ENCODE measurements at regions not wholly inside any gene's neighbourhood (a gene's known extent, or its start where the extent isn't known, plus 50 kb on each side); places are given as distances from the start of the nearest gene placed in this dataset.
"Not testable (repeated sequence)": the region's sequence is repeated elsewhere in the genome, so short reads cannot be mapped to it uniquely, and the experiment has no call there.

DNA sequence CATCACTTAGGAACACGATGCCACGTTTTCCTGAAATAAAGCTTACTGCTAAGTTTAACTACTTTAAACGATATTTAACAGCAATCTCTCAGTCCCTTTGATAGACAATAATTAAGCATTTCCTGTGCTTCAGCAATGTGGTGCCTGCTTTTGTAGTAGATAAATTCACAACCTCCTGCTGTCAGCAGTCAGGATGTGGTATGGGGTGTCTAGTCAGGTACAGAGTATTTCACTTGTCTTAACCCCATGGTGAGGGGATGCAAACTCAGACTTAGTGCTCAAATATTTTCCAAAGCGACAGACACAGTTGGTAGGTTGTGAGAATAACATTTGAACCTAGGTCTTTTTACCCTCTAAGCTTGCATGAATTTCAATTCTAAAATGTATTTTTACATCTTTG is 526.2 kb upstream of the PFKP start:
- no peak for DNase-seq (ENCODE audit: low read depth, low spot score)
- in situ Hi-C loops (cut with HindIII; ENCODE audit: low pct_unique_long_range_greater_than_20kb, low sequenced_read_pairs): no loop called here

GRCh38 chr10:2529945-2530344 is 537.4 kb upstream of the PFKP start:
- DNase-seq (ENCODE audit: low read depth, low spot score): no peak
- in situ Hi-C loops (cut with HindIII; ENCODE audit: low pct_unique_long_range_greater_than_20kb, low sequenced_read_pairs): no loop called here

GRCh38 chr10:2525781-2526180 is 541.6 kb upstream of the PFKP start:
- in situ Hi-C loops (cut with HindIII; ENCODE audit: low pct_unique_long_range_greater_than_20kb, low sequenced_read_pairs): no loop called here

GRCh38 chr10:2519139-2519538 is 548.2 kb upstream of the PFKP start:
- no peak for DNase-seq (ENCODE audit: low read depth, low spot score)
- in situ Hi-C loops (cut with HindIII; ENCODE audit: low pct_unique_long_range_greater_than_20kb, low sequenced_read_pairs): no loop called here

More at GRCh38 chr10:2525781-2526180, 541.6 kb upstream of the PFKP start:
- DNase-seq (ENCODE audit: low read depth, low spot score): no peak

- no peak for DNase-seq (ENCODE audit: low read depth, low spot score)
- in situ Hi-C loops (cut with HindIII; ENCODE audit: low pct_unique_long_range_greater_than_20kb, low sequenced_read_pairs): no loop called here
These were observed 558.2 kb upstream of the PFKP start for GRCh38 chr10:2509081-2509531.

- in situ Hi-C loops (cut with HindIII; ENCODE audit: low pct_unique_long_range_greater_than_20kb, low sequenced_read_pairs); DNase-seq (ENCODE audit: low read depth, low spot score): not testable (repeated sequence)
These were observed 565.9 kb upstream of the PFKP start for GRCh38 chr10:2501366-2501940.

- in situ Hi-C loops (cut with HindIII; ENCODE audit: low pct_unique_long_range_greater_than_20kb, low sequenced_read_pairs): no loop called here
These were observed 572.9 kb upstream of the PFKP start for GRCh38 chr10:2494399-2494798.

DNA sequence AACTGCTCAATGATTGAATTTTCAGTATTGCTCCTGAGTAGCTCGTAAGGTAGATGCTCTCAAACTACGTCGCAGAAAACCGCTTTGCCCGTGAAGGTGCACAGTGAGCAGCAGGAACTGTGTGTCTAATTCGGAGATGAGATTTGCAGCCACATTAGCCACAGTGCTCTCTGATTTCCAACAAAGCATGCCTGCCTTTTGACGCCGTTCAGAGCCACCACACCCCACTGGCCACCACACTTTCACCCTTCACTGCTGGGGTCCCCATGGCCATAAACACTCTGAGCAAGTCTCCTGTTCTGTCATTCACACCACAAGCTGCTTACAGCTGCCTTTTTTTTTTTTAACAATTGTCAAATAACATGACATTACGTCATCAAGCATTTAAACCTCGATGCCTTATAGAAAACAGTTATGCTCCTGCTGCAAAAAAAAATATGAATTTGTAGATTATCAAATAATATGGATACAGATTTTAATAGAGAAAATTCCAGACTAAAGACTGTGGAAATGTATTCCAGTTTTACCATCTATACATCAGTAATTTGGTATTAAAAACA is 578.8 kb upstream of the PFKP start:
- in situ Hi-C loops (cut with HindIII; ENCODE audit: low pct_unique_long_range_greater_than_20kb, low sequenced_read_pairs): no loop called here

More at GRCh38 chr10:2494399-2494798, 572.9 kb upstream of the PFKP start:
- no peak for DNase-seq (ENCODE audit: low read depth, low spot score)

DNA sequence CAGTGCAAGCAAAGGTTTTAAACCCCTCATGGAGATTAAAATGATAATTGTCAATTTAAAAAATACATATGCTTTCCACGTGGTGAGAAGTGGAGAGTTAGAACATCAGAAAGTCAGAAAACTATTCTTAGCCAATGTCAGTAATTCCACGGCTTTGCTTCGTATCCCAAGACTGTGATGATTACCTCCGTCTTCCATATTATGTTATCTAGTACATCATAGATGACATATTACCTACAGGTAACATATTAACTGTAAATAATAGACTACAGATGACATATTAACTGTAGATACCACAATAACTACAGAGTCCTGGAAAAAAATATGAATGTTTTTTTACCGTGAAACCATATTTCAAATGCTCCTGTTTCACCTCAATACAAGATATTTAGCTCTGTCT is 579.4 kb upstream of the PFKP start:
- in situ Hi-C loops (cut with HindIII; ENCODE audit: low pct_unique_long_range_greater_than_20kb, low sequenced_read_pairs): no loop called here

More for the DNA sequence above, 578.8 kb upstream of the PFKP start:
- no peak for DNase-seq (ENCODE audit: low read depth, low spot score)

GRCh38 chr10:2478656-2479055 is 588.7 kb upstream of the PFKP start:
- DNase-seq (ENCODE audit: low read depth, low spot score): no peak
- in situ Hi-C loops (cut with HindIII; ENCODE audit: low pct_unique_long_range_greater_than_20kb, low sequenced_read_pairs): no loop called here

More for the DNA sequence above, 579.4 kb upstream of the PFKP start:
- no peak for DNase-seq (ENCODE audit: low read depth, low spot score)

DNA sequence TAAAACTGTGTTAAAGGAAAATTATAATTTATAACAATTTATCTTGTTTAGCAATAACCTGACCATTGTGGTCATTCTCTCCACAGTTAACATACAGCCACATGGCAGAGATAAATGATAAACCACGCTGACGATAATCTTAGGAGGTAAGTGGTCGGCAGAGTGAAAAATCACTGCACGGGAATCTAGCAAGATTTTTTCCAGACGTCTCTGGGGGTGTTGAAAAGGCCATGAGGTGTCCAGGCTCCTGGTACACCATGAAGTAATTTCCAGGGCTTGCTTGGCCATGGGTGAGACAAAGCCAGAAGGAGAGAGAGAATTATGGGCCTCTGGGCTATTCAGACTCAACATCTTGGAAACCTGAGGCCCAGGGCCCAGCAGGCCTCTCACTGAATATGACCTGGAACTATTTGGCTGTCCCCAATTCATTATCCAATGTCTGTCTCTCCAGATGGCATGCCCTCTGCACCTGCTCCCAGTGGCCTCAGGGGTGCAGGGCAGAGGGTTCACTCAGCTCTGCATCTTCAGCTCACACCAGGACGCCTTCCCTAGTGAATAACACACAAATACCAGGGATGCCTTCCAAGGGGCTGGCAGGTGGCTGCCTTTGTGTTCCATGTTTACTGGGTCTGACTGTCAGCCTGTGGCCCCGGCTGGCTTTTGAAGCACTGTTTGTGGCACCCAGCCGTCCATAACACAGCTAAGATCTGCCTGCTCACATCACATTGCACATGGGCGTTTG is 590.4 kb upstream of the PFKP start:
- in situ Hi-C loops (cut with HindIII; ENCODE audit: low pct_unique_long_range_greater_than_20kb, low sequenced_read_pairs): no loop called here
- no peak for DNase-seq (ENCODE audit: low read depth, low spot score)

GRCh38 chr10:2476218-2476811 is 591.0 kb upstream of the PFKP start:
- in situ Hi-C loops (cut with HindIII; ENCODE audit: low pct_unique_long_range_greater_than_20kb, low sequenced_read_pairs): no loop called here
- no peak for DNase-seq (ENCODE audit: low read depth, low spot score)

- in situ Hi-C loops (cut with HindIII; ENCODE audit: low pct_unique_long_range_greater_than_20kb, low sequenced_read_pairs): no loop called here
- DNase-seq (ENCODE audit: low read depth, low spot score): no peak
These were observed 591.6 kb upstream of the PFKP start for GRCh38 chr10:2475711-2476217.

DNA sequence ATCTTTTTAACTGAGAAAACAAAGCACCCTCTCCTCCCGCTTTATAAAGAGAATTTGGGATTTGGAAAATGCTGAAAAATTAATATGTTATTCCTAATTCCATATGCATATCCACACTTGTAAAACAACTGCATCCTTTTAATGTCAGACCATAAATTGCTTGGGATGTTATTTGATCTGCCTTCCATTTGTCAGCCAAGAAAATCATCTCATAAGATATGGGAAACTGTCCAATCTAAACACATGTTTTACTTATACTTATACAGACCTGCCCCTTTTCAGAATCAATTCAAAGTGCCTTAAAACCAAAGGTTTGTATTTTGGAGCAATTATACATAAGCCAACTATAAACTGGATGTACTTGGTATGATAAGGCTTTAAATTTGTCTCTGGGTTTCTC is 595.5 kb upstream of the PFKP start:
- in situ Hi-C loops (cut with HindIII; ENCODE audit: low pct_unique_long_range_greater_than_20kb, low sequenced_read_pairs): no loop called here
- DNase-seq (ENCODE audit: low read depth, low spot score): no peak

GRCh38 chr10:2469802-2470201 is 597.5 kb upstream of the PFKP start:
- in situ Hi-C loops (cut with HindIII; ENCODE audit: low pct_unique_long_range_greater_than_20kb, low sequenced_read_pairs): no loop called here
- no peak for DNase-seq (ENCODE audit: low read depth, low spot score)

GRCh38 chr10:2464483-2464882 is 602.9 kb upstream of the PFKP start:
- in situ Hi-C loops (cut with HindIII; ENCODE audit: low pct_unique_long_range_greater_than_20kb, low sequenced_read_pairs): no loop called here
- DNase-seq (ENCODE audit: low read depth, low spot score): no peak

- in situ Hi-C loops (cut with HindIII; ENCODE audit: low pct_unique_long_range_greater_than_20kb, low sequenced_read_pairs): no loop called here
- DNase-seq (ENCODE audit: low read depth, low spot score): no peak
These were observed 604.0 kb upstream of the PFKP start for GRCh38 chr10:2463316-2463715.

DNA sequence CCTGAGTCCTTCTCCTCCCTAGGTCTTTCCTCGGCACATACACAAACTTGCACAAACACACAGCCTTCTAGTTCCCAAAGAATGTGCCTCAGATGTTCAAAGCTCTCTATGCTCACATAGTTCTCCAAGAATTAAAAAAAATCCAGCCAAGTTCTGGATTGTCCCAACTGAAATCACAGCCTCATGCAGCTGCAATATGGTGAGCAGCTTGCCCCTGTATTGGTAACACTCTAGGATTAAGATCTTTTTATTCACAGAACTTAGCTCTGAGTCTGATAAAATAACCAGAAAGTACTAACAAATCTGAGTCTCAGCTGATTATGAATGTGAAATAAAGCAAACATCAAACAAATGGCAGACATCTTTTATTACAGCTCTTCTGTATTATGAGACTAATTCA is 604.8 kb upstream of the PFKP start:
- in situ Hi-C loops (cut with HindIII; ENCODE audit: low pct_unique_long_range_greater_than_20kb, low sequenced_read_pairs): no loop called here
- no peak for DNase-seq (ENCODE audit: low read depth, low spot score)

Measured in SK-MEL-5 (cell line).